ENCODE measurements at regions not wholly inside any gene's neighbourhood (a gene's known extent, or its start where the extent isn't known, plus 50 kb on each side); places are given as distances from the start of the nearest gene placed in this dataset.

- Histone ChIP-seq H3K27ac (no peak overlapping the region), H3K36me3 (no peaks in the 10 kb centered on the region), H3K9me3 (peaks cover 0 to 4% (median 0%) of the 10 kb centered on the region in 11 donors), H3K27me3 (no peaks in the 10 kb centered on the region), H3K4me1 (no peaks in the 10 kb centered on the region), H3K4me3 (no peak overlapping the region)
- intact Hi-C loops (cut with DNase I) = no loop called here
- ATAC-seq = no peak
- WGBS, 2 donors = 95 to 96% methylated on average over 19 of the region's 19 CpGs
- TF ChIP-seq, protein P1, sequence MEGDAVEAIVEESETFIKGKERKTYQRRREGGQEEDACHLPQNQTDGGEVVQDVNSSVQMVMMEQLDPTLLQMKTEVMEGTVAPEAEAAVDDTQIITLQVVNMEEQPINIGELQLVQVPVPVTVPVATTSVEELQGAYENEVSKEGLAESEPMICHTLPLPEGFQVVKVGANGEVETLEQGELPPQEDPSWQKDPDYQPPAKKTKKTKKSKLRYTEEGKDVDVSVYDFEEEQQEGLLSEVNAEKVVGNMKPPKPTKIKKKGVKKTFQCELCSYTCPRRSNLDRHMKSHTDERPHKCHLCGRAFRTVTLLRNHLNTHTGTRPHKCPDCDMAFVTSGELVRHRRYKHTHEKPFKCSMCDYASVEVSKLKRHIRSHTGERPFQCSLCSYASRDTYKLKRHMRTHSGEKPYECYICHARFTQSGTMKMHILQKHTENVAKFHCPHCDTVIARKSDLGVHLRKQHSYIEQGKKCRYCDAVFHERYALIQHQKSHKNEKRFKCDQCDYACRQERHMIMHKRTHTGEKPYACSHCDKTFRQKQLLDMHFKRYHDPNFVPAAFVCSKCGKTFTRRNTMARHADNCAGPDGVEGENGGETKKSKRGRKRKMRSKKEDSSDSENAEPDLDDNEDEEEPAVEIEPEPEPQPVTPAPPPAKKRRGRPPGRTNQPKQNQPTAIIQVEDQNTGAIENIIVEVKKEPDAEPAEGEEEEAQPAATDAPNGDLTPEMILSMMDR (IDR thresholded peaks at IDR 0.05) = no peak
- DNase-seq = no peak
Measured at GRCh38 chr11:28512143-28512756, 404.1 kb downstream of the METTL15 start.

DNA sequence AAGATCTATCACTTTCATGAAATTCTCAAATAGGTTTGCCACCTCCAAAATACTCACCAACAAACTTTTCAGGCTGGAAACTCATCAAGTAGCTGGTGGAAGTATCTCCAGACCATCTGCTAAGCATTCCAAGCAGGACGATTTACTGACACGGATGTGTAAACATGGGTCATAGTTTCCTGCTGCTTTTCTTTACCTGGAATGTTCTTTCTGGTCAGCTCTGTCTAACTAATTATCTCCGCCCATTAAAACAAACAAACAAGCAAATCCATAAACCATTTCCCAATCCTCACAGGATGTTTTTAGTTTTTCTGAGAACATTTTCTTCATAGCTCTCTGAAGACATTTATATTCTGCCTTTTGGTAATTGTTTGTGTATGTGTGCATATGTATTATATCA, 397.0 kb downstream of the METTL15 start:
- TF ChIP-seq, protein P1 (IDR thresholded peaks at IDR 0.05) = no peak
- H3K4me1 ChIP-seq = no peaks in the 10 kb centered on the region
- no peaks in the 10 kb centered on the region for H3K9me3 ChIP-seq
- no peak overlapping the region for H3K4me3 ChIP-seq
- no peak for DNase-seq
- no peak overlapping the region for H3K27ac ChIP-seq
- H3K36me3 ChIP-seq = no peaks in the 10 kb centered on the region
- H3K27me3 ChIP-seq = no peaks in the 10 kb centered on the region
- intact Hi-C loops (cut with DNase I) = no loop called here
- no peak for ATAC-seq
- WGBS, 2 donors = 65 to 78% methylated on average over 3 of the region's 3 CpGs

GRCh38 chr11:28504555-28505110, 396.4 kb downstream of the METTL15 start:
- Histone ChIP-seq H3K4me3 (no peak overlapping the region), H3K27ac (no peak overlapping the region), H3K27me3 (no peaks in the 10 kb centered on the region), H3K9me3 (no peaks in the 10 kb centered on the region), H3K4me1 (no peaks in the 10 kb centered on the region), H3K36me3 (no peaks in the 10 kb centered on the region)
- intact Hi-C loops (cut with DNase I) = no loop called here
- ATAC-seq (no peak), DNase-seq (no peak)
- TF ChIP-seq, protein P1 (IDR thresholded peaks at IDR 0.05) = no peak
- 82 to 84% methylated on average over 6 of the region's 6 CpGs for WGBS, 2 donors

DNA sequence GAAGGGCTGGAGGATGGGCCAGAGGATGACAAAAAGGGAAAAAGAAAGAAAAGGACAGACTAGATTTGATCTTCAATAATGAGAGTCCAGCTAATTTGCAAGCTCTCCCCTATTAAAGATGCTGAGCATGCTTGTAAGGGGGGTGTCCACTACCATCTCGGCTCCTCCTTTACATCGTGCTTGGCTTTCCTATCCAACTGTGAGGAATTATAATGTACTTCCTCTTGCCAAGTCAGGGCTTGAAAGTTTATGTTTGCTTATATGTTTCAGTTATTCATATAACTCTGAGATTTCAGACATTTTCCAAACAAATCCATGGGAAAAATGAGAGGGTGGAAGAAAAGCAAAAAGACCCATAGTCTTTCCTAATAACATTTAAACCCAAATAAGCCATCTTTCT, 387.1 kb downstream of the METTL15 start:
- H3K4me3 ChIP-seq = no peak overlapping the region
- intact Hi-C loops (cut with DNase I) = no loop called here
- ATAC-seq = no peak
- H3K9me3 ChIP-seq = no peaks in the 10 kb centered on the region
- no peaks in the 10 kb centered on the region for H3K4me1 ChIP-seq
- no peaks in the 10 kb centered on the region for H3K36me3 ChIP-seq
- TF ChIP-seq, protein P1 (IDR thresholded peaks at IDR 0.05) = no peak
- WGBS, 2 donors = 84% methylated on average over 2 of the region's 2 CpGs
- no peaks in the 10 kb centered on the region for H3K27me3 ChIP-seq
- no peak overlapping the region for H3K27ac ChIP-seq
- DNase-seq = no peak
